ENCODE measurements at regions not wholly inside any gene's neighbourhood (a gene's known extent, or its start where the extent isn't known, plus 50 kb on each side); places are given as distances from the start of the nearest gene placed in this dataset.

DNA sequence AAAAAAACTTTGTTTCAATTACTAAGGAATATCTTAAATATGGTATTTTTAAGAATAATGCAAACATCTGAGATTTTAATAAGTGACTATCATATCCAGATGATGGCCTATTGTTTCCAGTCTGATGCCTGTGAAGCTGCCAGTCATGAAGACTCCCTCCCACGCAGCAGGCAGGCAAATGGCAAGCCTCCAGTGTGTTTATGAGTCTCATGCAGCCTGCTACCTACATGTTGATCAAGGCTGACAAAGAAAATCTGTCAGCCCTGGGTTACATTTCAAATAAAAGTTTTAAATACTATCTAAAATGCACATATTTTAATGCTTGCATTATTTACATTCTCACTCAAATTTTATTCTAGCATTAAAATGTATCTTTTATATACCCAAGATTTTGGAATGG, 137.6 kb upstream of the RNPC3 start:
- TF ChIP-seq, protein P1, sequence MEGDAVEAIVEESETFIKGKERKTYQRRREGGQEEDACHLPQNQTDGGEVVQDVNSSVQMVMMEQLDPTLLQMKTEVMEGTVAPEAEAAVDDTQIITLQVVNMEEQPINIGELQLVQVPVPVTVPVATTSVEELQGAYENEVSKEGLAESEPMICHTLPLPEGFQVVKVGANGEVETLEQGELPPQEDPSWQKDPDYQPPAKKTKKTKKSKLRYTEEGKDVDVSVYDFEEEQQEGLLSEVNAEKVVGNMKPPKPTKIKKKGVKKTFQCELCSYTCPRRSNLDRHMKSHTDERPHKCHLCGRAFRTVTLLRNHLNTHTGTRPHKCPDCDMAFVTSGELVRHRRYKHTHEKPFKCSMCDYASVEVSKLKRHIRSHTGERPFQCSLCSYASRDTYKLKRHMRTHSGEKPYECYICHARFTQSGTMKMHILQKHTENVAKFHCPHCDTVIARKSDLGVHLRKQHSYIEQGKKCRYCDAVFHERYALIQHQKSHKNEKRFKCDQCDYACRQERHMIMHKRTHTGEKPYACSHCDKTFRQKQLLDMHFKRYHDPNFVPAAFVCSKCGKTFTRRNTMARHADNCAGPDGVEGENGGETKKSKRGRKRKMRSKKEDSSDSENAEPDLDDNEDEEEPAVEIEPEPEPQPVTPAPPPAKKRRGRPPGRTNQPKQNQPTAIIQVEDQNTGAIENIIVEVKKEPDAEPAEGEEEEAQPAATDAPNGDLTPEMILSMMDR (IDR thresholded peaks at IDR 0.05), result no peak
- no peak for TF ChIP-seq POLR2A (IDR thresholded peaks at IDR 0.05)
- TF ChIP-seq EP300 (IDR thresholded peaks at IDR 0.05), result no peak

All from sigmoid colon (tissue), 4 donors.